Esophagus squamous epithelium (tissue), 4 donors: ENCODE measurements at regions not wholly inside any gene's neighbourhood (a gene's known extent, or its start where the extent isn't known, plus 50 kb on each side); places are given as distances from the start of the nearest gene placed in this dataset.

ENCODE experiments used
- CTCF ChIP-seq, 6 experiments: fragments of 450-650 bp in 4 of 6; fragments of 200-600 bp in 2 of 6; sonication (generic) in 2 of 6; IDR thresholded peaks; one replicate each; pipeline ENCODE4 v1.5.1; 2016 to 2019; ENCODE audit warnings: antibody characterized with exemption in 6 of 6, mild to moderate bottlenecking in 4 of 6, moderate library complexity in 4 of 6
- POLR2A ChIP-seq, 4 donors: fragments of 450-650 bp; IDR thresholded peaks; one replicate each; pipeline ENCODE4 v1.6.1; 2017; ENCODE audit warnings: antibody characterized with exemption in 4 of 4, mild to moderate bottlenecking in 4 of 4, moderate library complexity in 3 of 4

GRCh38 chr1:149844101-149844500 lies 55.3 kb upstream of the BOLA1 start:
- no peak for TF ChIP-seq CTCF (IDR thresholded peaks at IDR 0.05)
- TF ChIP-seq POLR2A (IDR thresholded peaks at IDR 0.05) = no peak
